Suprapubic skin (tissue), 4 donors: ENCODE measurements at regions not wholly inside any gene's neighbourhood (a gene's known extent, or its start where the extent isn't known, plus 50 kb on each side); places are given as distances from the start of the nearest gene placed in this dataset.

ENCODE experiments used
- DNase-seq, 2 donors: peaks; one replicate each; pipeline ENCODE4 v3.0.0-alpha.2; 2019; ENCODE audit warnings: low spot score in 2 of 2
- H3K27ac ChIP-seq: fragments of 200-600 bp; sonication (generic); one replicate; pipeline ENCODE4 v1.5.1; 2019
- H3K27me3 ChIP-seq: fragments of 200-600 bp; sonication (generic); one replicate; pipeline ENCODE4 v1.5.1; 2019
- H3K36me3 ChIP-seq: fragments of 200-600 bp; sonication (generic); one replicate; pipeline ENCODE4 v1.5.1; 2019
- H3K4me1 ChIP-seq: fragments of 200-600 bp; sonication (generic); one replicate; pipeline ENCODE4 v1.5.1; 2019
- H3K4me3 ChIP-seq: fragments of 200-600 bp; sonication (generic); one replicate; pipeline ENCODE4 v1.5.1; 2019; ENCODE audit warnings: mild to moderate bottlenecking
- H3K9me3 ChIP-seq: fragments of 200-600 bp; sonication (generic); one replicate; pipeline ENCODE4 v1.5.1; 2019
- EP300 ChIP-seq: sonication (generic); formaldehyde crosslinking; IDR thresholded peaks from one replicate; pipeline ENCODE4 v1.6.1; 2017; ENCODE audit warnings: antibody characterized with exemption
- POLR2A ChIP-seq, 2 donors: fragments of 450-650 bp; IDR thresholded peaks; one replicate each; pipeline ENCODE4 v1.6.1; 2017; ENCODE audit warnings: antibody characterized with exemption in 2 of 2, mild to moderate bottlenecking in 2 of 2, moderate library complexity in 2 of 2
- POLR2AphosphoS5 ChIP-seq, 3 donors: sonication (generic); formaldehyde crosslinking; IDR thresholded peaks; one replicate each; pipeline ENCODE4 v1.6.1; 2017; ENCODE audit warnings: antibody characterized with exemption in 3 of 3
- WGBS: methylation state at CpG from one replicate; pipeline ENCODE4 v1.1.5; 2018; 5-methylcytosine and 5-hydroxymethylcytosine counted together
- TF ChIP-seq, protein P1 (sequence below), 2 donors: fragments of 200-600 bp in 1 of 2; fragments of 450-650 bp in 1 of 2; sonication (generic) in 1 of 2; IDR thresholded peaks; one replicate each; pipeline ENCODE4 v1.5.1; 2016 to 2019; ENCODE audit warnings: antibody characterized with exemption in 2 of 2, mild to moderate bottlenecking in 1 of 2, moderate library complexity in 1 of 2

DNA sequence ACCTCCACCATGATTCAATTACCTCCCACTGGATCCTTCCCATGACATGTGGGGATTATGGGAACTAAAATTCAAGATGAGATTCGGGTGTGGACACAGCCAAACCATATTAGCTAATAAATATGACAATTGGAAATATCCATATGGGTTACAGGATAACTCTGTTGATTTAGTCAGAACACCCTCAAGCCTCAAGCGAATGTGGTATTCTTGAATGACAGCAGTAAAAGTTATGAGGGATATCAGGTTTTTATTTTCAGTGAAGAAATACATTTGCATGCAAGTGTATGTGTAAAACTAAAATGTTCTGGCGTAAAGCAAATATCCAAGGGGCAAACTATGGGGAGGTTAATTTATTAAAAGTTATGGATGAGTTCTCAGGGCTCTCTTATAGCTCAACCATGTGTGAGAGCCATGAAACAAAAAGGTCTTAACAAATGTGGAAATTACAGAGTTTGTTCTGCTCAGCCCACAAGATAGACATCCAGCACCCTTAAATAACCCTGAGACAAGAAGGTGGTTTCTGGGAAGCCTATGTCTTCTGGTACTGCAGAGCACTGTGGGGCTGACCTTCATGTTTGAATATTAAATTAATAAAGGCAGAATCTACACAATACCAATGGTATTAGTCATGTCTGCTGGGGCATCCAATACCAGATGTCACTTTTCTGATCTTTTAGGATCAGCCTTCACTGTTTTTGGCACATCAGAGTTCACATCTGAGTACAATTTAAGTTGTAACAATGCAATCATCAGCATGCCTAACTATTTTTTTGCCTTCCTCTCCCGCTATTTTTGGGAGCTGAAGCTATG is 370.5 kb upstream of the RSPO3 start:
- Histone ChIP-seq H3K9me3 (peaks cover 5% of the 10 kb centered on the region), H3K27me3 (no peaks in the 10 kb centered on the region), H3K36me3 (no peaks in the 10 kb centered on the region), H3K4me3 (no peak overlapping the region), H3K4me1 (no peaks in the 10 kb centered on the region), H3K27ac (no peak overlapping the region)
- 39% methylated on average over 4 of the region's 4 CpGs for WGBS
- TF ChIP-seq, protein P1, sequence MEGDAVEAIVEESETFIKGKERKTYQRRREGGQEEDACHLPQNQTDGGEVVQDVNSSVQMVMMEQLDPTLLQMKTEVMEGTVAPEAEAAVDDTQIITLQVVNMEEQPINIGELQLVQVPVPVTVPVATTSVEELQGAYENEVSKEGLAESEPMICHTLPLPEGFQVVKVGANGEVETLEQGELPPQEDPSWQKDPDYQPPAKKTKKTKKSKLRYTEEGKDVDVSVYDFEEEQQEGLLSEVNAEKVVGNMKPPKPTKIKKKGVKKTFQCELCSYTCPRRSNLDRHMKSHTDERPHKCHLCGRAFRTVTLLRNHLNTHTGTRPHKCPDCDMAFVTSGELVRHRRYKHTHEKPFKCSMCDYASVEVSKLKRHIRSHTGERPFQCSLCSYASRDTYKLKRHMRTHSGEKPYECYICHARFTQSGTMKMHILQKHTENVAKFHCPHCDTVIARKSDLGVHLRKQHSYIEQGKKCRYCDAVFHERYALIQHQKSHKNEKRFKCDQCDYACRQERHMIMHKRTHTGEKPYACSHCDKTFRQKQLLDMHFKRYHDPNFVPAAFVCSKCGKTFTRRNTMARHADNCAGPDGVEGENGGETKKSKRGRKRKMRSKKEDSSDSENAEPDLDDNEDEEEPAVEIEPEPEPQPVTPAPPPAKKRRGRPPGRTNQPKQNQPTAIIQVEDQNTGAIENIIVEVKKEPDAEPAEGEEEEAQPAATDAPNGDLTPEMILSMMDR (IDR thresholded peaks at IDR 0.05): no peak
- no peak for TF ChIP-seq POLR2A (IDR thresholded peaks at IDR 0.05)
- TF ChIP-seq POLR2AphosphoS5 (IDR thresholded peaks at IDR 0.05): no peak
- TF ChIP-seq EP300: no peak
- DNase-seq: no peak

DNA sequence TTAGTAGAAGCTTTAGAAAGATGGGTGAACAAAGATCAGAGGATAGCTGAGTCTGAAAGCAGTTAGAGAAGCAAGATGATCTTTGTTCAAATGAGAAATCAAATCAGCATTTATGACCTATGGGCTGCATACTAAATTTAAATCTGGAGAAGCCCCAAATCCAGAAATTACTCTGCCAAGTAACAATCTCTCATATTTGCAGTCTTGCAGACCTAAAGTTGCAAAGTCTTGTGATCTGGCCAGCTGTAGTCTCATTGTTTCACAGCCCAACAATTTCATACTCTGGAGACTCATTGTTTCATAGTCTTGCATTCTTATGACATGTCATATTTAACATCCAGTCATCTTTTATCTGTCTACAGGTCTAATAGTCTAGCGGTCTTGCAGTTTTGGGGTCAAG is 364.9 kb upstream of the RSPO3 start:
- no peaks in the 10 kb centered on the region for H3K27me3 ChIP-seq
- H3K4me3 ChIP-seq: no peak overlapping the region
- WGBS: 71% methylated on average over 1 of the region's 1 CpG
- peaks cover 5% of the 10 kb centered on the region for H3K9me3 ChIP-seq
- no peaks in the 10 kb centered on the region for H3K4me1 ChIP-seq
- no peak for DNase-seq
- H3K27ac ChIP-seq: no peak overlapping the region
- H3K36me3 ChIP-seq: no peaks in the 10 kb centered on the region
- no peak for TF ChIP-seq EP300
- no peak for TF ChIP-seq POLR2AphosphoS5 (IDR thresholded peaks at IDR 0.05)
- no peak for TF ChIP-seq POLR2A (IDR thresholded peaks at IDR 0.05)
- TF ChIP-seq, protein P1 (IDR thresholded peaks at IDR 0.05): no peak

DNA sequence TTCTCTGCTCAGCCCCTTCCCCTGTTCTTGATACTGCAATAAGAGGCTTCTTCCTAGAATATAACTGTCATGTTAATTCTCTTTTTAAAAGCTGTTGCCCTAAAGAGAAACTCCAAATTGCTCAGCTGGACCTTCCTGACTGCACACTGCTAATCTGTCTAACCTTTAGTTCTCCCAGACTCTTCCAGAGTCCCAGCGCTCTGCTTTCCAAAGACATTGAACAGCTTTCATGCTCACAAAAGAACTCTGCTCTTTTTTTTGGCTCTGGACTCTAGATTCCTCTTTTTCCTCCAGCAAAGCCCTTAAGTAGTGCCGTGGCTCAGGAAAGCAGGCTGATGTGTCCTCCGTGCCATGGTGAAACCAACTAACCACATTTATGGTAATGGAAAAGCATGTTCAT is 356.6 kb upstream of the RSPO3 start:
- Histone ChIP-seq H3K27me3 (no peaks in the 10 kb centered on the region), H3K36me3 (no peaks in the 10 kb centered on the region), H3K4me3 (no peak overlapping the region), H3K9me3 (no peaks in the 10 kb centered on the region), H3K4me1 (no peaks in the 10 kb centered on the region), H3K27ac (no peak overlapping the region)
- TF ChIP-seq POLR2A (IDR thresholded peaks at IDR 0.05) (no peak), EP300 (no peak), POLR2AphosphoS5 (IDR thresholded peaks at IDR 0.05) (no peak)
- TF ChIP-seq, protein P1 (IDR thresholded peaks at IDR 0.05): no peak
- no peak for DNase-seq
- 78% methylated on average over 3 of the region's 3 CpGs for WGBS

DNA sequence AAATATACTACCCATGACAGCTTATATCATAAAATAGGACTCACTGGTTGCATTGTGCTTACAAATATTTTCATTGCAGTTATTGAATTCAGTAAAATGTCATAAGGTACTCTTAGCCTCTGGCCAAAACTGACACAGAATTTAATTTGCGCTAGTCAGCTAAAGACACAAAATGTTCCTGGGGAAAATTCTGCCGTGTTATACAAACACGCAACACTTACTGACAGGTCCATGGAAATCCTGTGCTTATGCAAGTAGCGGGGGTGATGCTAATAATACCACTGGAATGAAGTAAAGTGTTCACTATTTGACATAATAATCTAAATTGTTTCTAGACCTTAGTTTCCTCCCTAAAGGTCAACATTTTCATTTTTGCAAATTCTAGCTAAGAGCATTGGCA is 354.4 kb upstream of the RSPO3 start:
- Histone ChIP-seq H3K4me3 (no peak overlapping the region), H3K36me3 (no peaks in the 10 kb centered on the region), H3K9me3 (no peaks in the 10 kb centered on the region), H3K4me1 (no peaks in the 10 kb centered on the region), H3K27ac (no peak overlapping the region), H3K27me3 (no peaks in the 10 kb centered on the region)
- TF ChIP-seq EP300: peak; percentile 87
- no peak for TF ChIP-seq POLR2A (IDR thresholded peaks at IDR 0.05)
- TF ChIP-seq, protein P1 (IDR thresholded peaks at IDR 0.05): no peak
- no peak for TF ChIP-seq POLR2AphosphoS5 (IDR thresholded peaks at IDR 0.05)
- 56% methylated on average over 4 of the region's 4 CpGs for WGBS
- no peak for DNase-seq

DNA sequence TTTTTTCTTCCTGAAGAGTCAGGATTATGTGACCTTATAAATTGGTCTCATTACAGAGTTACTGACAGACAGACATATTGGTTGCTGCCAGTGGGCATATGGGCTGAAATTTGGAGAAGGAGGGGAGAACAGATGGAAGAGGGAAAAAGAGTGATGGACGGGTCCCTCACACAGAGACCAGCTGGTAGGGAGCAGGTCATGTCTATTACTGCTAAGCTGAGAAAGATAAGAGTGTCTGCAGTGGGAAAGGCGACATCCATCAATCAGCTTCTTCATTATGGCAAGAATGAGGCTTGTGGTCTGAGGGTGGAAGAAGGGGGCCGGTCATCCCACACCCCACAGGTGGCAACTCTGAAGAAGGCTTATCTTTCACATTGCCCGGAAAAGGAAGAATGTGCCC is 353.8 kb upstream of the RSPO3 start:
- Histone ChIP-seq H3K9me3 (no peaks in the 10 kb centered on the region), H3K4me3 (no peak overlapping the region), H3K27me3 (no peaks in the 10 kb centered on the region), H3K36me3 (no peaks in the 10 kb centered on the region), H3K4me1 (no peaks in the 10 kb centered on the region), H3K27ac (no peak overlapping the region)
- WGBS: 80% methylated on average over 4 of the region's 4 CpGs
- no peak for DNase-seq
- TF ChIP-seq EP300: no peak
- no peak for TF ChIP-seq POLR2A (IDR thresholded peaks at IDR 0.05)
- TF ChIP-seq, protein P1 (IDR thresholded peaks at IDR 0.05): no peak
- no peak for TF ChIP-seq POLR2AphosphoS5 (IDR thresholded peaks at IDR 0.05)
